ENCODE measurements at regions not wholly inside any gene's neighbourhood (a gene's known extent, or its start where the extent isn't known, plus 50 kb on each side); places are given as distances from the start of the nearest gene placed in this dataset.

DNA sequence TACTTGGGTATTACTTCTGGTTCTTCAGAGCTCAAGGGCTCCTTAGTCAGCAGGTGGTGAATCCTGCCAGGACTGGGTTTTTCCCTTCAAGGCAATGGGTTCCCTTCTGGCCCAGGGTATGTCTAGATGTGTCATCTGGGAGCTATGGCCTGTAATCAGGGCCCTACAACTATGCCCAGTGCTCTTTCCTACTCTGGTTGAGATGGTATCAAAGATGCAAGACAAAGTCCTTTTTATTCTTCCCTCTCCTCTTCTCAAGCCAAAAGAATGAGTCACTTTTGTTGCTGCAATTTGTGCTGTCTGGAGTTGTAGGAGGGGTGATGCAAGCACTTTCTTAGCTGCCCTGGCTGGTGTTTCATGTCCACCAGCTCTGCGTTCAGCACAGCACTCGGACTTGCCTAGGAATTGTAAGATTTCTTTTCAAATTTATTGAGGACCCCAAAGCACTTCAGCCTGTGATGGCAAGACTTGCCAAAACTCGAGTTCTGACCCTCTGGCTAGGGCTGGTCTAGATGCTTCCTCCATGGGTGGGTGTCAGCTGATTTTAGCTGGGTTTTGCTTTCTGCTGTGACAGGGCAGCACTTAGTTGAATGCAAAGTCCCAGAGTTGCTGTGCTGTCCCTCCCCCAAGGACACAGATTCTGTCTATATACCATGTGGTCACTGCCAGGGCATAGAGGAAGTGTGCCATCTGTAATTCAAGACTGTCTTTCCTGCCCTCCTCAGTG is 129.2 kb upstream of the CBLB start (continued):
- TF ChIP-seq, protein P1, sequence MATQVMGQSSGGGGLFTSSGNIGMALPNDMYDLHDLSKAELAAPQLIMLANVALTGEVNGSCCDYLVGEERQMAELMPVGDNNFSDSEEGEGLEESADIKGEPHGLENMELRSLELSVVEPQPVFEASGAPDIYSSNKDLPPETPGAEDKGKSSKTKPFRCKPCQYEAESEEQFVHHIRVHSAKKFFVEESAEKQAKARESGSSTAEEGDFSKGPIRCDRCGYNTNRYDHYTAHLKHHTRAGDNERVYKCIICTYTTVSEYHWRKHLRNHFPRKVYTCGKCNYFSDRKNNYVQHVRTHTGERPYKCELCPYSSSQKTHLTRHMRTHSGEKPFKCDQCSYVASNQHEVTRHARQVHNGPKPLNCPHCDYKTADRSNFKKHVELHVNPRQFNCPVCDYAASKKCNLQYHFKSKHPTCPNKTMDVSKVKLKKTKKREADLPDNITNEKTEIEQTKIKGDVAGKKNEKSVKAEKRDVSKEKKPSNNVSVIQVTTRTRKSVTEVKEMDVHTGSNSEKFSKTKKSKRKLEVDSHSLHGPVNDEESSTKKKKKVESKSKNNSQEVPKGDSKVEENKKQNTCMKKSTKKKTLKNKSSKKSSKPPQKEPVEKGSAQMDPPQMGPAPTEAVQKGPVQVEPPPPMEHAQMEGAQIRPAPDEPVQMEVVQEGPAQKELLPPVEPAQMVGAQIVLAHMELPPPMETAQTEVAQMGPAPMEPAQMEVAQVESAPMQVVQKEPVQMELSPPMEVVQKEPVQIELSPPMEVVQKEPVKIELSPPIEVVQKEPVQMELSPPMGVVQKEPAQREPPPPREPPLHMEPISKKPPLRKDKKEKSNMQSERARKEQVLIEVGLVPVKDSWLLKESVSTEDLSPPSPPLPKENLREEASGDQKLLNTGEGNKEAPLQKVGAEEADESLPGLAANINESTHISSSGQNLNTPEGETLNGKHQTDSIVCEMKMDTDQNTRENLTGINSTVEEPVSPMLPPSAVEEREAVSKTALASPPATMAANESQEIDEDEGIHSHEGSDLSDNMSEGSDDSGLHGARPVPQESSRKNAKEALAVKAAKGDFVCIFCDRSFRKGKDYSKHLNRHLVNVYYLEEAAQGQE (IDR thresholded peaks at IDR 0.05; ENCODE audit: low read depth, low read length), result no peak
- TF ChIP-seq JUND (IDR thresholded peaks at IDR 0.05), result peak; percentile 91
- TF ChIP-seq, protein P2, sequence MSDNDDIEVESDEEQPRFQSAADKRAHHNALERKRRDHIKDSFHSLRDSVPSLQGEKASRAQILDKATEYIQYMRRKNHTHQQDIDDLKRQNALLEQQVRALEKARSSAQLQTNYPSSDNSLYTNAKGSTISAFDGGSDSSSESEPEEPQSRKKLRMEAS (IDR thresholded peaks at IDR 0.05; ENCODE audit: low read depth), result peak; percentile 10; the same call in 1 of the 2 replicates
- TF ChIP-seq MXI1 (IDR thresholded peaks at IDR 0.05; ENCODE audit: low read depth, low read length), result no peak
- no peak for TF ChIP-seq NRF1 (IDR thresholded peaks at IDR 0.05; ENCODE audit: low read depth, low read length)
- TF ChIP-seq YY1 (IDR thresholded peaks at IDR 0.05; ENCODE audit: low read depth), result no peak
- no peak for TF ChIP-seq GABPA (IDR thresholded peaks at IDR 0.05; ENCODE audit: low read depth)
- peak; percentile 75; the same call in 1 of the 2 replicates for TF ChIP-seq TEAD4 (IDR thresholded peaks at IDR 0.05; ENCODE audit: borderline replicate concordance, insufficient read depth)
- TF ChIP-seq, protein P3, sequence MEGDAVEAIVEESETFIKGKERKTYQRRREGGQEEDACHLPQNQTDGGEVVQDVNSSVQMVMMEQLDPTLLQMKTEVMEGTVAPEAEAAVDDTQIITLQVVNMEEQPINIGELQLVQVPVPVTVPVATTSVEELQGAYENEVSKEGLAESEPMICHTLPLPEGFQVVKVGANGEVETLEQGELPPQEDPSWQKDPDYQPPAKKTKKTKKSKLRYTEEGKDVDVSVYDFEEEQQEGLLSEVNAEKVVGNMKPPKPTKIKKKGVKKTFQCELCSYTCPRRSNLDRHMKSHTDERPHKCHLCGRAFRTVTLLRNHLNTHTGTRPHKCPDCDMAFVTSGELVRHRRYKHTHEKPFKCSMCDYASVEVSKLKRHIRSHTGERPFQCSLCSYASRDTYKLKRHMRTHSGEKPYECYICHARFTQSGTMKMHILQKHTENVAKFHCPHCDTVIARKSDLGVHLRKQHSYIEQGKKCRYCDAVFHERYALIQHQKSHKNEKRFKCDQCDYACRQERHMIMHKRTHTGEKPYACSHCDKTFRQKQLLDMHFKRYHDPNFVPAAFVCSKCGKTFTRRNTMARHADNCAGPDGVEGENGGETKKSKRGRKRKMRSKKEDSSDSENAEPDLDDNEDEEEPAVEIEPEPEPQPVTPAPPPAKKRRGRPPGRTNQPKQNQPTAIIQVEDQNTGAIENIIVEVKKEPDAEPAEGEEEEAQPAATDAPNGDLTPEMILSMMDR (IDR thresholded peaks at IDR 0.05), result no peak
- TF ChIP-seq SIN3A (IDR thresholded peaks at IDR 0.05; ENCODE audit: borderline replicate concordance, low read depth, low read length), result no peak
- no peak for TF ChIP-seq POLR2AphosphoS5 (IDR thresholded peaks at IDR 0.05; ENCODE audit: low read depth, low read length)
- TF ChIP-seq, protein P4, sequence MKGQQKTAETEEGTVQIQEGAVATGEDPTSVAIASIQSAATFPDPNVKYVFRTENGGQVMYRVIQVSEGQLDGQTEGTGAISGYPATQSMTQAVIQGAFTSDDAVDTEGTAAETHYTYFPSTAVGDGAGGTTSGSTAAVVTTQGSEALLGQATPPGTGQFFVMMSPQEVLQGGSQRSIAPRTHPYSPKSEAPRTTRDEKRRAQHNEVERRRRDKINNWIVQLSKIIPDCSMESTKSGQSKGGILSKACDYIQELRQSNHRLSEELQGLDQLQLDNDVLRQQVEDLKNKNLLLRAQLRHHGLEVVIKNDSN (IDR thresholded peaks at IDR 0.05; ENCODE audit: borderline replicate concordance, low read depth), result no peak

DNA sequence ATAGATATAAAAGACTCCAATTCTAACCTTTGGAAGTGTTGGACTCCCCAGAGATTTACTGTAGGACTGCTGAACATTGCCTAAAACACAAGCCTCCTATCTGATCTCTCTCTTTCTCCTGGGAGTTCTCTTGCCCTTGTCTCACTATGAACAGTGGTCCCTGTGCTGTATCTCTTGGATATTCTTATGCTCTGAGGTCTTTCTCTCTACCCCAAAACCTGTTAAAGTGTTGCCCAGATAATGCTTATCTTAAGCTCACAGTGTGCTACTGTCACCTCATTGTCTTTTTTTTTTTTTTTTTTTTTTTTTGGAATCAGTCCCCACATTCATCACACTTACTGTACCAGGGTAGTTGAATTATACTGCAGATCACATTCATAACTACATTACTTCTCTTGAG is 131.0 kb upstream of the CBLB start:
- Histone ChIP-seq H3K27ac (ENCODE audit: low read depth in 2 of 2, low read length in 1 of 2) (no peak overlapping the region), H3K4me1 (ENCODE audit: control insufficient read depth in 1 of 2, insufficient read depth in 2 of 2, low read depth in 1 of 2, low read length in 1 of 2) (no peaks in the 10 kb centered on the region), H3F3A (replicated peaks; ENCODE audit: insufficient read depth) (peaks cover 14% of the 10 kb centered on the region), H3K4me2 (no peak overlapping the region), H3K9me3 (no peaks in the 10 kb centered on the region), H3K4me3 (ENCODE audit: low read depth in 2 of 2, low read length in 1 of 2) (no peak overlapping the region), H3K9me2 (no peaks in the 10 kb centered on the region), H3K9ac (no peak overlapping the region), H2AFZ (ENCODE audit: low read depth) (no peak overlapping the region), H3K27me3 (ENCODE audit: insufficient read depth) (no peaks in the 10 kb centered on the region), H3K79me2 (ENCODE audit: insufficient read depth) (no peaks in the 10 kb centered on the region), H4K20me1 (ENCODE audit: insufficient read depth) (no peaks in the 10 kb centered on the region), H3K36me3 (replicated peaks in 1 of 2; ENCODE audit: control insufficient read depth in 1 of 2, insufficient read depth in 2 of 2, low read length in 1 of 2) (no peaks in the 10 kb centered on the region)
- ChIA-PET POLR2A (no interaction called here), CTCF (no interaction called here)
- no peak for DNase-seq
- TF ChIP-seq TAF1 (IDR thresholded peaks at IDR 0.05; ENCODE audit: borderline replicate concordance, low read depth, low read length), result no peak
- no peak for TF ChIP-seq CHD2 (IDR thresholded peaks at IDR 0.05; ENCODE audit: low read length, partially characterized antibody)
- no peak for TF ChIP-seq EP300 (IDR thresholded peaks at IDR 0.05; ENCODE audit: borderline replicate concordance in 1 of 2, low read depth in 1 of 2, low read length in 1 of 2)
- TF ChIP-seq GABPA (IDR thresholded peaks at IDR 0.05; ENCODE audit: low read depth), result no peak
- TF ChIP-seq FOSL2 (IDR thresholded peaks at IDR 0.05; ENCODE audit: borderline replicate concordance, low read depth), result no peak
- TF ChIP-seq, protein P5, sequence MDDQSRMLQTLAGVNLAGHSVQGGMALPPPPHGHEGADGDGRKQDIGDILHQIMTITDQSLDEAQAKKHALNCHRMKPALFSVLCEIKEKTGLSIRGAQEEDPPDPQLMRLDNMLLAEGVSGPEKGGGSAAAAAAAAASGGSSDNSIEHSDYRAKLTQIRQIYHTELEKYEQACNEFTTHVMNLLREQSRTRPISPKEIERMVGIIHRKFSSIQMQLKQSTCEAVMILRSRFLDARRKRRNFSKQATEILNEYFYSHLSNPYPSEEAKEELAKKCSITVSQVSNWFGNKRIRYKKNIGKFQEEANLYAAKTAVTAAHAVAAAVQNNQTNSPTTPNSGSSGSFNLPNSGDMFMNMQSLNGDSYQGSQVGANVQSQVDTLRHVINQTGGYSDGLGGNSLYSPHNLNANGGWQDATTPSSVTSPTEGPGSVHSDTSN (IDR thresholded peaks at IDR 0.05), result no peak
- no peak for TF ChIP-seq NRF1 (IDR thresholded peaks at IDR 0.05; ENCODE audit: low read depth, low read length)
- no peak for TF ChIP-seq RFX5 (IDR thresholded peaks at IDR 0.05; ENCODE audit: low read length)
- no peak for TF ChIP-seq TEAD4 (IDR thresholded peaks at IDR 0.05; ENCODE audit: borderline replicate concordance, insufficient read depth)
- TF ChIP-seq YY1 (IDR thresholded peaks at IDR 0.05; ENCODE audit: low read depth), result no peak
- TF ChIP-seq, protein P3 (IDR thresholded peaks at IDR 0.05), result no peak
- TF ChIP-seq, protein P6, sequence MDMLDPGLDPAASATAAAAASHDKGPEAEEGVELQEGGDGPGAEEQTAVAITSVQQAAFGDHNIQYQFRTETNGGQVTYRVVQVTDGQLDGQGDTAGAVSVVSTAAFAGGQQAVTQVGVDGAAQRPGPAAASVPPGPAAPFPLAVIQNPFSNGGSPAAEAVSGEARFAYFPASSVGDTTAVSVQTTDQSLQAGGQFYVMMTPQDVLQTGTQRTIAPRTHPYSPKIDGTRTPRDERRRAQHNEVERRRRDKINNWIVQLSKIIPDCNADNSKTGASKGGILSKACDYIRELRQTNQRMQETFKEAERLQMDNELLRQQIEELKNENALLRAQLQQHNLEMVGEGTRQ (IDR thresholded peaks at IDR 0.05; ENCODE audit: borderline replicate concordance, low read depth, low read length), result no peak

Measured in SK-N-SH (cell line).